SK-N-SH (cell line): ENCODE measurements at regions not wholly inside any gene's neighbourhood (a gene's known extent, or its start where the extent isn't known, plus 50 kb on each side); places are given as distances from the start of the nearest gene placed in this dataset.

Source experiments
- CTCF ChIA-PET: fragments of 300-600, 350-600 bp; formaldehyde crosslinking; extraction: SDS; loops from one replicate; lab custom pipeline; 2021; lab: Yijun Ruan, JAX
- POLR2A ChIA-PET: fragments of 350-600 bp; sonication (Branson Sonifier 250); formaldehyde crosslinking; extraction: SDS; loops from one replicate; lab custom pipeline; 2020; ENCODE audit warnings: antibody characterized with exemption, inconsistent platforms; lab: Yijun Ruan, JAX
- DNase-seq: peaks from one replicate; pipeline ENCODE4 v3.0.0; 2012
- H2AFZ ChIP-seq: fragments of 200-600 bp; sonication (generic); 2 replicates; pipeline ENCODE4 v1.8.1; 2016; ENCODE audit warnings: antibody characterized with exemption, mild to moderate bottlenecking, low read depth
- H3F3A ChIP-seq: fragments of 200-600 bp; sonication (generic); replicated peaks from 2 replicates; pipeline ENCODE3; 2016; ENCODE audit warnings: antibody characterized with exemption, mild to moderate bottlenecking; ENCODE audit not compliant: insufficient read depth
- H3K27ac ChIP-seq, 2 experiments: fragments of 200-500 bp in 1 of 2; fragments of 200-600 bp in 1 of 2; sonication (Bioruptor generic) in 1 of 2; sonication (generic), shearing (Covaris generic) in 1 of 2; 2 replicates each; pipeline versions ENCODE4 v1.5.1 to v1.6.1; 2014 to 2016; ENCODE audit warnings: low read depth in 2 of 2, inconsistent platforms in 1 of 2, low read length in 1 of 2, mild to moderate bottlenecking in 1 of 2, mixed read lengths in 1 of 2
- H3K27me3 ChIP-seq: fragments of 200-600 bp; sonication (generic), shearing (Covaris generic); 2 replicates; pipeline ENCODE4 v1.6.1; 2016; ENCODE audit warnings: mixed run types; ENCODE audit not compliant: insufficient read depth
- H3K36me3 ChIP-seq, 2 experiments: fragments of 200-500 bp in 1 of 2; fragments of 200-600 bp in 1 of 2; sonication (Bioruptor generic) in 1 of 2; sonication (generic) in 1 of 2; replicated peaks in 1 of 2; 2 replicates each; pipeline versions ENCODE3 to v1.5.1; 2014 to 2016; ENCODE audit warnings: low read length in 1 of 2, mild to moderate bottlenecking in 1 of 2; ENCODE audit not compliant: insufficient read depth in 2 of 2, control insufficient read depth in 1 of 2
- H3K4me1 ChIP-seq, 2 experiments: fragments of 200-500 bp in 1 of 2; fragments of 200-600 bp in 1 of 2; sonication (Bioruptor generic) in 1 of 2; sonication (generic), shearing (Covaris generic) in 1 of 2; 2 replicates each; pipeline versions ENCODE4 v1.5.1 to v1.6.1; 2014 to 2016; ENCODE audit warnings: low read depth in 1 of 2, low read length in 1 of 2, mixed run types in 1 of 2; ENCODE audit not compliant: insufficient read depth in 2 of 2, control insufficient read depth in 1 of 2
- H3K4me2 ChIP-seq: fragments of 200-600 bp; sonication (generic), shearing (Covaris generic); 2 replicates; pipeline ENCODE4 v1.6.1; 2017; ENCODE audit warnings: mixed run types
- H3K4me3 ChIP-seq, 2 experiments: fragments of 200-500 bp in 1 of 2; fragments of 200-600 bp in 1 of 2; sonication (Bioruptor generic) in 1 of 2; sonication (generic), shearing (Covaris generic) in 1 of 2; 2 replicates each; pipeline versions ENCODE4 v1.5.1 to v1.8.1; 2014 to 2016; ENCODE audit warnings: low read depth in 2 of 2, inconsistent platforms in 1 of 2, low read length in 1 of 2, mild to moderate bottlenecking in 1 of 2, mixed read lengths in 1 of 2, moderate library complexity in 1 of 2
- H3K79me2 ChIP-seq: fragments of 200-600 bp; sonication (generic); 2 replicates; pipeline ENCODE4 v1.8.1; 2017; ENCODE audit warnings: mild to moderate bottlenecking; ENCODE audit not compliant: insufficient read depth
- H3K9ac ChIP-seq: fragments of 200-600 bp; sonication (generic); 2 replicates; pipeline ENCODE4 v1.6.1; 2017; ENCODE audit warnings: mixed run types
- H3K9me2 ChIP-seq: fragments of 200-600 bp; sonication (generic); 2 replicates; pipeline ENCODE4 v1.6.1; 2017; ENCODE audit warnings: mixed run types
- H3K9me3 ChIP-seq: fragments of 200-600 bp; sonication (generic); 2 replicates; pipeline ENCODE4 v1.6.1; 2017; ENCODE audit warnings: mixed run types, mild to moderate bottlenecking, moderate library complexity
- H4K20me1 ChIP-seq: fragments of 200-600 bp; sonication (generic); 2 replicates; pipeline ENCODE4 v1.6.1; 2017; ENCODE audit warnings: mild to moderate bottlenecking, mixed run types; ENCODE audit not compliant: insufficient read depth
- EZH2phosphoT487 ChIP-seq: fragments of 200-600 bp; sonication (generic); IDR thresholded peaks from 2 replicates; pipeline ENCODE4 v1.6.1; 2017; ENCODE audit warnings: low read depth, mixed run types, mild to moderate bottlenecking, antibody characterized with exemption, moderate library complexity, borderline replicate concordance
- FOSL2 ChIP-seq: IDR thresholded peaks from 2 replicates; pipeline ENCODE4 v1.4.0; 2012; ENCODE audit warnings: low read depth, mild to moderate bottlenecking, moderate library complexity, borderline replicate concordance
- NFIC ChIP-seq: IDR thresholded peaks from 2 replicates; pipeline ENCODE4 v1.4.0; 2012; ENCODE audit warnings: borderline replicate concordance
- POLR2AphosphoS5 ChIP-seq: IDR thresholded peaks from 2 replicates; pipeline ENCODE4 v1.6.1; 2012; ENCODE audit warnings: low read depth, low read length
- RCOR1 ChIP-seq: fragments of 150-350 bp; IDR thresholded peaks from 2 replicates; pipeline ENCODE4 v1.6.1; 2017; ENCODE audit warnings: antibody characterized with exemption, low read length
- SIN3A ChIP-seq: IDR thresholded peaks from 2 replicates; pipeline ENCODE4 v1.6.1; 2012; ENCODE audit warnings: low read depth, mild to moderate bottlenecking, low read length, moderate library complexity, borderline replicate concordance
- TAF1 ChIP-seq: IDR thresholded peaks from 2 replicates; pipeline ENCODE4 v1.6.1; 2012; ENCODE audit warnings: low read depth, mild to moderate bottlenecking, low read length, moderate library complexity, borderline replicate concordance
- TEAD4 ChIP-seq: IDR thresholded peaks from 2 replicates; pipeline ENCODE4 v1.4.0; 2012; ENCODE audit warnings: mild to moderate bottlenecking, borderline replicate concordance; ENCODE audit not compliant: insufficient read depth
- whole genome bisulfite sequencing: methylation state at CpG from one replicate; pipeline ENCODE4 v1.1.6; 2017; ENCODE audit warnings: low lambda C conversion rate; 5-methylcytosine and 5-hydroxymethylcytosine counted together
- TF ChIP-seq, protein P1 (sequence below): IDR thresholded peaks from 2 replicates; pipeline ENCODE4 v1.4.0; 2012; ENCODE audit warnings: low read depth, borderline replicate concordance
- TF ChIP-seq, protein P2 (sequence below): fragments of 150-350 bp; IDR thresholded peaks from 2 replicates; pipeline ENCODE4 v1.6.1; 2016; ENCODE audit warnings: mild to moderate bottlenecking, low read depth, low read length
- TF ChIP-seq, protein P3 (sequence below): IDR thresholded peaks from 2 replicates; pipeline ENCODE4 v1.6.1; 2012; ENCODE audit warnings: mild to moderate bottlenecking, low read depth, low read length, moderate library complexity
- TF ChIP-seq, protein P4 (sequence below): IDR thresholded peaks from 2 replicates; pipeline ENCODE4 v1.4.0; 2012; ENCODE audit warnings: low read depth, borderline replicate concordance

DNA sequence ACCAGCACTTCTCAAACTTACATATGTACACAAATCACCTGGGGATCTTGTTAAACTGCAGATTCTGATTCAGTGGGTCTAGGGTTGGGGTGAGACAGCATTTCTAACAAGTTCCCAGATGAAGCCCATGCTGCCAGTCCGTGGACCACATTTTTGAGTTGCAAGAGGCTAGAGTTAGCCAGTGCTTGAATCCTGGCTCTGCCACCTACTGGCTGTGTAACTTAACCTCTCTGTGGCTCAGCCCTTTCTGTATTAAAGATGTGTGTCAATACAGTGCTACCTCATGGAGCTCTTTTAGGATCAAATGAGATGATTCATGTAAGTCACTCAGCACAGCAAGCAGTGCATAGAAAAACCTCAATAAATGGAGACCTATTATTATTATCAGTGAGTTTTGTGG lies 90.2 kb upstream of the ISX start (continued):
- TF ChIP-seq, protein P1, sequence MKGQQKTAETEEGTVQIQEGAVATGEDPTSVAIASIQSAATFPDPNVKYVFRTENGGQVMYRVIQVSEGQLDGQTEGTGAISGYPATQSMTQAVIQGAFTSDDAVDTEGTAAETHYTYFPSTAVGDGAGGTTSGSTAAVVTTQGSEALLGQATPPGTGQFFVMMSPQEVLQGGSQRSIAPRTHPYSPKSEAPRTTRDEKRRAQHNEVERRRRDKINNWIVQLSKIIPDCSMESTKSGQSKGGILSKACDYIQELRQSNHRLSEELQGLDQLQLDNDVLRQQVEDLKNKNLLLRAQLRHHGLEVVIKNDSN: no peak
- TF ChIP-seq, protein P2, sequence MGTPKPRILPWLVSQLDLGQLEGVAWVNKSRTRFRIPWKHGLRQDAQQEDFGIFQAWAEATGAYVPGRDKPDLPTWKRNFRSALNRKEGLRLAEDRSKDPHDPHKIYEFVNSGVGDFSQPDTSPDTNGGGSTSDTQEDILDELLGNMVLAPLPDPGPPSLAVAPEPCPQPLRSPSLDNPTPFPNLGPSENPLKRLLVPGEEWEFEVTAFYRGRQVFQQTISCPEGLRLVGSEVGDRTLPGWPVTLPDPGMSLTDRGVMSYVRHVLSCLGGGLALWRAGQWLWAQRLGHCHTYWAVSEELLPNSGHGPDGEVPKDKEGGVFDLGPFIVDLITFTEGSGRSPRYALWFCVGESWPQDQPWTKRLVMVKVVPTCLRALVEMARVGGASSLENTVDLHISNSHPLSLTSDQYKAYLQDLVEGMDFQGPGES: no peak
- TF ChIP-seq NFIC (no peak), SIN3A (no peak)

DNA sequence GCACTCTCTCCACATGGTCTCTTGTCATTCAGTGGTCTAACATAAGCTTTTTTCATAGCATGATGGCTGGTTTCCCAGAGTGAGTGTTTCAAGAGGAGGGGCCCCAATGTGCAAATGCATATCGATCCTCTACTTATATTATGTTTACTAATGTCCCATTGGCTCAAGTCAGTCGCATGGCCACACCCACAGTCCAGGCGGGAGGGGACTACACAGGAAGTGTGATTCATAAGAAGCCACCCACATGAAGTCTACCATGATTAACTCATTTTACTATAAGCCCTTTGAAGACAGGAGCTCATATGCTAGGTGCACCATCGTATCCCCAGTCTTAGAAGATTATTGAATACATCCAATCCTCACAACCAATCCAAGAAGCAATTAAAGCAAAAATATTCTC lies 89.5 kb upstream of the ISX start:
- CTCF ChIA-PET: interaction anchor here (1.5 to 1.6 kb wide), 2 partner anchors 12 to 47 kb away, joined by 5 to 6 read pairs; no protein-coding TSS in a partner anchor
- Histone ChIP-seq H3K9me2 (no peaks in the 10 kb centered on the region), H3K9me3 (no peaks in the 10 kb centered on the region), H3K27me3 (no peaks in the 10 kb centered on the region), H3K4me1 (no peaks in the 10 kb centered on the region), H3K27ac (no peak overlapping the region), H3F3A (no peaks in the 10 kb centered on the region), H3K4me3 (no peak overlapping the region), H3K79me2 (no peaks in the 10 kb centered on the region), H3K4me2 (no peak overlapping the region), H3K36me3 (no peaks in the 10 kb centered on the region), H3K9ac (no peak overlapping the region), H2AFZ (no peak overlapping the region), H4K20me1 (no peaks in the 10 kb centered on the region)
- TF ChIP-seq RCOR1 (no peak), FOSL2 (no peak), POLR2AphosphoS5 (no peak), EZH2phosphoT487 (no peak), TEAD4 (no peak), TAF1 (no peak)
- TF ChIP-seq, protein P3, sequence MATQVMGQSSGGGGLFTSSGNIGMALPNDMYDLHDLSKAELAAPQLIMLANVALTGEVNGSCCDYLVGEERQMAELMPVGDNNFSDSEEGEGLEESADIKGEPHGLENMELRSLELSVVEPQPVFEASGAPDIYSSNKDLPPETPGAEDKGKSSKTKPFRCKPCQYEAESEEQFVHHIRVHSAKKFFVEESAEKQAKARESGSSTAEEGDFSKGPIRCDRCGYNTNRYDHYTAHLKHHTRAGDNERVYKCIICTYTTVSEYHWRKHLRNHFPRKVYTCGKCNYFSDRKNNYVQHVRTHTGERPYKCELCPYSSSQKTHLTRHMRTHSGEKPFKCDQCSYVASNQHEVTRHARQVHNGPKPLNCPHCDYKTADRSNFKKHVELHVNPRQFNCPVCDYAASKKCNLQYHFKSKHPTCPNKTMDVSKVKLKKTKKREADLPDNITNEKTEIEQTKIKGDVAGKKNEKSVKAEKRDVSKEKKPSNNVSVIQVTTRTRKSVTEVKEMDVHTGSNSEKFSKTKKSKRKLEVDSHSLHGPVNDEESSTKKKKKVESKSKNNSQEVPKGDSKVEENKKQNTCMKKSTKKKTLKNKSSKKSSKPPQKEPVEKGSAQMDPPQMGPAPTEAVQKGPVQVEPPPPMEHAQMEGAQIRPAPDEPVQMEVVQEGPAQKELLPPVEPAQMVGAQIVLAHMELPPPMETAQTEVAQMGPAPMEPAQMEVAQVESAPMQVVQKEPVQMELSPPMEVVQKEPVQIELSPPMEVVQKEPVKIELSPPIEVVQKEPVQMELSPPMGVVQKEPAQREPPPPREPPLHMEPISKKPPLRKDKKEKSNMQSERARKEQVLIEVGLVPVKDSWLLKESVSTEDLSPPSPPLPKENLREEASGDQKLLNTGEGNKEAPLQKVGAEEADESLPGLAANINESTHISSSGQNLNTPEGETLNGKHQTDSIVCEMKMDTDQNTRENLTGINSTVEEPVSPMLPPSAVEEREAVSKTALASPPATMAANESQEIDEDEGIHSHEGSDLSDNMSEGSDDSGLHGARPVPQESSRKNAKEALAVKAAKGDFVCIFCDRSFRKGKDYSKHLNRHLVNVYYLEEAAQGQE: no peak
- TF ChIP-seq, protein P4, sequence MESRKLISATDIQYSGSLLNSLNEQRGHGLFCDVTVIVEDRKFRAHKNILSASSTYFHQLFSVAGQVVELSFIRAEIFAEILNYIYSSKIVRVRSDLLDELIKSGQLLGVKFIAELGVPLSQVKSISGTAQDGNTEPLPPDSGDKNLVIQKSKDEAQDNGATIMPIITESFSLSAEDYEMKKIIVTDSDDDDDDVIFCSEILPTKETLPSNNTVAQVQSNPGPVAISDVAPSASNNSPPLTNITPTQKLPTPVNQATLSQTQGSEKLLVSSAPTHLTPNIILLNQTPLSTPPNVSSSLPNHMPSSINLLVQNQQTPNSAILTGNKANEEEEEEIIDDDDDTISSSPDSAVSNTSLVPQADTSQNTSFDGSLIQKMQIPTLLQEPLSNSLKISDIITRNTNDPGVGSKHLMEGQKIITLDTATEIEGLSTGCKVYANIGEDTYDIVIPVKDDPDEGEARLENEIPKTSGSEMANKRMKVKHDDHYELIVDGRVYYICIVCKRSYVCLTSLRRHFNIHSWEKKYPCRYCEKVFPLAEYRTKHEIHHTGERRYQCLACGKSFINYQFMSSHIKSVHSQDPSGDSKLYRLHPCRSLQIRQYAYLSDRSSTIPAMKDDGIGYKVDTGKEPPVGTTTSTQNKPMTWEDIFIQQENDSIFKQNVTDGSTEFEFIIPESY: no peak
- POLR2A ChIA-PET: interaction anchor here (0.6 kb wide), 1 partner anchor 16 kb away, joined by 3 read pairs; no protein-coding TSS in a partner anchor
- DNase-seq: no peak
- WGBS: 0% methylated on average over 4 of the region's 4 CpGs
